Erythroblast (primary cell): ENCODE measurements at regions not wholly inside any gene's neighbourhood (a gene's known extent, or its start where the extent isn't known, plus 50 kb on each side); places are given as distances from the start of the nearest gene placed in this dataset.
"Not testable (repeated sequence)": the region's sequence is repeated elsewhere in the genome, so short reads cannot be mapped to it uniquely, and the experiment has no call there.

ENCODE experiments used
- DNase-seq, 2 experiments: peaks; one replicate each; lab custom pipeline; 2025; lab: John Stamatoyannopoulos, UW
- GATA1 ChIP-seq: IDR thresholded peaks from 2 replicates; pipeline ENCODE4 v1.6.1; 2011; ENCODE audit warnings: low read depth, mild to moderate bottlenecking, control low read depth, low read length, moderate library complexity
- POLR2A ChIP-seq: IDR thresholded peaks from 2 replicates; pipeline ENCODE4 v1.6.1; 2011; ENCODE audit warnings: mild to moderate bottlenecking, low read length

DNA sequence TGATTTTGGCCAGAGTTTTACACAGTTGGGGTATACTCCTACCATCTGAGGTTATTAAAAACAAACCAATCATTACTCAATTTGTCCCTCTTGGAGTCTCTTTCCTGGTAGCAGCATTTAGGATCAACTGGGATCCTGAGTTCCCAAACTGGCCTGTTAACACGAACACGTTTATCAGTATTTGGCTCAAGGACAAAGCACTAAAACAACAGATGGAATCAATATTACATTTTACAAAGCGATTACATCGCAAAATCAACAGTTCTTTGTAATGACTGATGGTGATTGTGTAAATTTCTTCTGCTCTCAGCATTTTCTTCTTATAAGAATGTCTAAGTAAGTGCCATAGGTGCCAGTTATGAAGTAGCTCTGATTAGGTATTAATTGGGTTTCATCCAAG is 582.9 kb upstream of the ANKRD30A start:
- TF ChIP-seq POLR2A, result no peak
- no peak for DNase-seq

GRCh38 chr10:36540611-36541010 is 584.8 kb upstream of the ANKRD30A start:
- TF ChIP-seq GATA1, result no peak

GRCh38 chr10:36538953-36539586 is 586.3 kb upstream of the ANKRD30A start:
- TF ChIP-seq GATA1, result no peak
- TF ChIP-seq POLR2A, result no peak
- DNase-seq, result no peak

More at GRCh38 chr10:36540611-36541010, 584.8 kb upstream of the ANKRD30A start:
- no peak for DNase-seq

GRCh38 chr10:36534471-36535002 is 590.9 kb upstream of the ANKRD30A start:
- TF ChIP-seq GATA1 (no peak), POLR2A (no peak)
- DNase-seq, result no peak

DNA sequence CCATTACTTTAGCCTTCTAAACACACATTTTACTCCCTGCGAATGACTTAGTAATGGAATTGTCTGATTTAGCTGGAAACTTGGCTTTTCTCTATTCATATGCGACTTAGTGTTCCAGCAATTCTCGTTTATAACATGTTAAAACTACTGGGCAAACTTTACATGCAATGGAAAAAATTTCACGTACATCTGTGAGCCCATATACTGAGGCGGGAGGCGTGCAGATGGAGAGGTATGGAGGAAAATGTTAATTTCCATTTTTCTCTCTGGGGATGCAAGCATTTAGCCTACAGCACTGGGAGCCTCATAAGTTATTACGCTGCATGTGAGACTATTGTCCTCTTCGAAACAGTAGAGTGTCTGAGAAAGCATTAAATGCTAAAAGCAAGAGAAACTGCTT is 591.5 kb upstream of the ANKRD30A start:
- TF ChIP-seq POLR2A (no peak), GATA1 (no peak)
- no peak for DNase-seq

GRCh38 chr10:36533316-36533715 is 592.1 kb upstream of the ANKRD30A start:
- TF ChIP-seq GATA1 (no peak), POLR2A (no peak)
- no peak for DNase-seq

DNA sequence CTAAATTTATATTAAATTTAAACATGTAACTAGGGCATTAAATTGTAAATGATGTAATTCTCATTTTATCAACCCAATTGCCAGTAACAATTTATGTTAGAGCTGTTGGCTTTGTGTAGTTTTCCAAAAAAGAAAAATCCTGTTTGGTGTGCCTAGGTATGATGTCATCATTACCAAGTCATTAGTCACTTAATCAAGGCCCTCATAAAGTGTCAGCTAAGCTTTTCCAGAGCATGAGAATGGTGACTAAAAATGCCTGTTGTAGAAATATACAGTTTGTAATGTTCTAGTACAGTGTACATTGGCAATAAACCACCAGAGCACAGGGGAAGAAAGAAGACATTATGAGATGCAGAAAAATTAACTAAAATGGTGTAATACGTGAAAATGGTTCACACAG is 593.8 kb upstream of the ANKRD30A start:
- no peak for TF ChIP-seq POLR2A
- no peak for TF ChIP-seq GATA1
- DNase-seq, result no peak

DNA sequence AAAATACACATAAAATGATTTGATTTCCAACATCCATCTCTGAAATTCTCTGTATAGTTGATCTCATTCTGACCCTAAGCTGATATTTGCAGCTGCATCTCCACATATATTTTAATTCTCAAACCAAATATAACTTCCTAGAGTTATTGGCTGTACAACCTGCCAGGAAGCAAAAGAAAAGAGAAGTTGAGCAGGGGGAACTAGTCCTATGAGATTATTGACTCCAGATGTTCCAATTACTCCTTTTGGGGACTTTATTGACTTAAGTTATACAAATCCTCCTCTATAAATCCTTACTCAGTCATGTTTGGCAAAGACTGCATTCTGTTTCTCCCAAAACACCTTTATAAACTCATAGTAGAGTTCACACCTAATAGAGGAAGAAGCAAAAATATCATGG is 599.4 kb upstream of the ANKRD30A start:
- TF ChIP-seq GATA1, result no peak
- TF ChIP-seq POLR2A, result no peak
- DNase-seq, result no peak

DNA sequence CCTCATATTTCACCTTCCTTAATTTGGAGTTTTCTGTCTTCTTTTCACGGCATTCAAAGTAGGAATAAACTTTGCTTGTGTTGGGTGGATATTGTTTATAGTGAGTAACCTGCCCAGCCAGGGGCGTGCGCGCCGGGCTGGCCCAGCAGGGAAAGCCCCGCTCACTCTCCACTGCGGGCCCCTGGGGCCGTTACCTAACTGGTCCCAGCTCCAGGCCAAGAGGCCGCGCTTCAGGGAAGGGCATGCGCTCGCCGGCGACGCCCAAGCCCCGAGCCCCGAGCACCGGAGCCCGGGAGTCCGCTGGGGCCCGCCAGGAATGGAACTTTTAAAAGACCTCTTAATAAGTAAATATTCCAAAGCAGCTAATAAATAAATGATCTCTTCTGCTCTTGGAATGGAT is 601.3 kb upstream of the ANKRD30A start:
- not testable (repeated sequence) for DNase-seq

DNA sequence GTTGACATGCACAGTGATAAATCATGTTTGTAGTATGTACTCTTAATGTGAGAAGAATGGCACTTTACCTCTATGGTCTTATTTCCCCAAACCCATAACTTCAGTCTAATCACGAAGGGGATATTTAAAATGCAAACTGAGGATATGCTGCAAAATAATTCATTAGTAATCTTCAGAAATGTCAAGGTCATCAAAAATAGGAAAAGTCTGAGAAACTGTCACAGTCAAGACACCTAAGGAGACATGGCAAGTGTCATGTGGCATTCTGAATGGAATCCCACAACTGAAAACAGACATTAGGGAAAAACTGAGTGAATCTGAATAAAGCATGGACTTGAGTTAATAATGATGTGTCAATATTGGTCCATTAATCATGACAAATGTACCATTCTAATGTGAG is 605.5 kb upstream of the ANKRD30A start:
- TF ChIP-seq POLR2A (no peak), GATA1 (no peak)
- no peak for DNase-seq

GRCh38 chr10:36516281-36516680 is 609.1 kb upstream of the ANKRD30A start:
- TF ChIP-seq POLR2A (no peak), GATA1 (no peak)
- DNase-seq, result no peak

DNA sequence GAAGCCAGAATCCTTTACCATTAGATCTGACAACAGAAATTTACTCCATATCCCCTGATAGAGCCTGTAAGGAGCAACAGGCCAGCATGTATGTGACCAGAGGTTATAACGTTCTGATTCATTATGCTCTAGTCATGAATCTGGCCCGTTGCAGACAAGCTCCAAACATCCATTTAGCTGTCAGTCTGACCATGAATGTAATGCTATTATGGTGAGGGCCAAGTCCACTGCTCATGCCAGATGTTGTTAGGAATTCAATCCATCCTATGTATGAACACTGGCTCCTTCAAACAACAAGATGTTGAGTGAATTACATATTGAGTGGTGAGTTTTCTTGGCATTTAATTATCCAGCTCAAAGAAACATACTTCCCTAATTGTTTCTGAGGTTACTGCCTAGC is 610.1 kb upstream of the ANKRD30A start:
- TF ChIP-seq GATA1 (no peak), POLR2A (no peak)
- no peak for DNase-seq

DNA sequence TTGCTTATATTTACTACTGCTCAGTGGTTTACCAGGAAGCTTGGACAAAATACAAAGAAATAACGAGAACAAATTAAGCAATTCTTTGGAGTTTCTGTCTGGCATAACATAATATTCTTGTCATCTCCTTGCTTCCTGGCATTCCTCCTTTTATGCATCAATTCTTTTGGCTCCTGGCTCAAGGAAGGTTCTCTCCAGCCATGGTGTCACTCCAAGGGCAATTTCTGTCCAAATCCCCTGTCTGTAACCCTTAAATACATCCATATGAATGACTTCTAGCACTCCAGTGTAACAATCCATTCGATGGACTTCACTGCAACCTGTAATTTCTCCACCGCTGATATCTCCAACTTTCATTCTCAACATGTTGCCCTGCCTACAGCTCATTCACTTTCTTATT is 617.7 kb upstream of the ANKRD30A start:
- no peak for TF ChIP-seq POLR2A
- no peak for TF ChIP-seq GATA1
- no peak for DNase-seq

- TF ChIP-seq POLR2A, result no peak
- DNase-seq, result no peak
Measured at GRCh38 chr10:36506697-36507496, 618.5 kb upstream of the ANKRD30A start.

DNA sequence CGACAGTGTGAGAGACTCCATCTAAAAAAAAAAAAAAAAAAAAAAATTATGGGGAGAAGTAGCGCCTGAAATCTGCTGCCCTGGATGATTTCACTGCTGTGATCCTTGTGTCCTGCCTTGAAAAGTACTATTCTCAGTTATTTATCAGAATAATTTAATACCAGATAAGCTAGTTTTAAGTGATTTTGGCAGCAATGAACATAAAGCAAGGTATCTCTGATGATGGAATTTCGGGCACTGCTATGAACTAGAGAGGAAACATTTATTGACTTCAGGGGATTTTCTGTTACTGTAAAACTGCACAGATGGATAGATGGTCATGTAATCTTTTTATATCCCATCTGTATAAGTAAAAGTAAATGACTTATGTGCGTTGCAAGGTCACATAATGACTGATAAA is 619.1 kb upstream of the ANKRD30A start:
- no peak for DNase-seq
- TF ChIP-seq POLR2A, result no peak
